Lung (tissue), 11 donors: ENCODE measurements at regions not wholly inside any gene's neighbourhood (a gene's known extent, or its start where the extent isn't known, plus 50 kb on each side); places are given as distances from the start of the nearest gene placed in this dataset.

Experiments
- ATAC-seq: fragments of 200-7000 bp; cut with Tn5 transposase; one replicate; pipeline ENCODE4 v1.9.1; 2020; ENCODE audit warnings: moderate number of reproducible peaks; ENCODE audit not compliant: insufficient read depth, low FRiP score
- DNase-seq, 3 donors: peaks; one replicate each; pipeline ENCODE4 v3.0.0-alpha.2; 2013 to 2017
- H3K27ac ChIP-seq, 2 donors: one replicate each; pipeline ENCODE4 v1.5.1; 2013; ENCODE audit warnings: mild to moderate bottlenecking in 2 of 2, moderate library complexity in 2 of 2, control low read depth in 1 of 2, inconsistent platforms in 1 of 2, low read depth in 1 of 2, low read length in 1 of 2
- H3K27me3 ChIP-seq, 3 donors: one replicate each; pipeline ENCODE4 v1.5.1; 2013; ENCODE audit warnings: low read length in 2 of 3; ENCODE audit not compliant: control insufficient read depth in 3 of 3, insufficient read depth in 3 of 3
- H3K36me3 ChIP-seq, 4 donors: one replicate each; pipeline ENCODE4 v1.5.1; 2013; ENCODE audit warnings: low read length in 4 of 4, mild to moderate bottlenecking in 1 of 4, moderate library complexity in 1 of 4; ENCODE audit not compliant: control insufficient read depth in 4 of 4, insufficient read depth in 4 of 4
- H3K4me1 ChIP-seq, 5 donors: one replicate each; pipeline ENCODE4 v1.5.1; 2013; ENCODE audit warnings: low read length in 5 of 5, mild to moderate bottlenecking in 2 of 5, moderate library complexity in 1 of 5; ENCODE audit not compliant: control insufficient read depth in 5 of 5, insufficient read depth in 5 of 5
- H3K4me3 ChIP-seq: one replicate; pipeline ENCODE4 v1.5.1; 2013; ENCODE audit warnings: mild to moderate bottlenecking, control low read depth, moderate library complexity
- H3K9ac ChIP-seq, 2 donors: one replicate each; pipeline ENCODE4 v1.5.1; 2013; ENCODE audit warnings: low read length in 2 of 2, control low read depth in 1 of 2; ENCODE audit not compliant: insufficient read depth in 1 of 2
- H3K9me3 ChIP-seq, 4 donors: one replicate each; pipeline ENCODE4 v1.5.1; 2013; ENCODE audit warnings: low read length in 3 of 4, mild to moderate bottlenecking in 1 of 4, moderate library complexity in 1 of 4; ENCODE audit not compliant: control insufficient read depth in 4 of 4, insufficient read depth in 3 of 4
- WGBS, 2 donors: extraction: QIAGEN DNeasy Blood & Tissue Kit; methylation state at CpG; one replicate each; pipeline ENCODE4 v1.1.7; 2013; 5-methylcytosine and 5-hydroxymethylcytosine counted together
- TF ChIP-seq, protein P1 (sequence below): IDR thresholded peaks from 2 replicates; pipeline ENCODE4 v1.5.1; 2012; ENCODE audit warnings: mild to moderate bottlenecking; ENCODE audit errors: control extremely low read depth, extremely low read depth
- donor health status: control.
- donor health status: control.
- donor health status: Bipolar disorder and iron deficiency.
- donor health status: healthy.
- donor health status: DM: yes; HTN: yes; CAD: no.

DNA sequence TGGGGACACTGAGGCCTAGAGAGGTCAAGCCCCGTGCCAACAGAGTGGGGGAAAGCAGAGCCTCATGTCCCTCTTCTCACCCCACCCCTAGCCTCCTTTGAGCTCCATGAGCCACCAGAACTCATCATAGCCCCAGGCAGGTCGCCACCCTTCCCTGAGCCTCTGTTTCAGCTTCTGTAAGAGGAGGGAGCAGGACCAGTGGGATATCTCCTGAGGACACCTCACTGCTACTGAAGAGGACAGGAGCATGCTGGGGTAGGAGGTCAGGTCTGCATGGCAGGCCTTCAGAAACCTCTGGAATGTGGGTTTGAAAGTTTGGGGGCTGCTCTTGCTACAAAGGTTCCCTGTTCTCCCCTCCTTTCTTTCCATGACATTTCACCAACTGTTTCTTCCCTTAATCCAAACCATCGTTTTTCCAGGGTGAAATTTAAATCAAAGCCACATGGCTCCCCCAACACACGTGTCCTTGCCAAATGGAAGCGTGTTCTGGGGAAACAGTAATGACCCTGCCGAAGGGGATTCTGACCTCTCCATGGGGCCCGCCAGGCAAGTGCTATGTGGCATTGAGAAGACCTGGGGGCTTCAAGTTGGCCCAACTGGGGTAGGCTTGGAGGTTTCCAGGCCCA is 88.1 kb upstream of the RUNX3 start:
- no peak overlapping the region for H3K9ac ChIP-seq
- 76 to 81% methylated on average over 7 of the region's 7 CpGs for WGBS, 2 donors
- TF ChIP-seq, protein P1, sequence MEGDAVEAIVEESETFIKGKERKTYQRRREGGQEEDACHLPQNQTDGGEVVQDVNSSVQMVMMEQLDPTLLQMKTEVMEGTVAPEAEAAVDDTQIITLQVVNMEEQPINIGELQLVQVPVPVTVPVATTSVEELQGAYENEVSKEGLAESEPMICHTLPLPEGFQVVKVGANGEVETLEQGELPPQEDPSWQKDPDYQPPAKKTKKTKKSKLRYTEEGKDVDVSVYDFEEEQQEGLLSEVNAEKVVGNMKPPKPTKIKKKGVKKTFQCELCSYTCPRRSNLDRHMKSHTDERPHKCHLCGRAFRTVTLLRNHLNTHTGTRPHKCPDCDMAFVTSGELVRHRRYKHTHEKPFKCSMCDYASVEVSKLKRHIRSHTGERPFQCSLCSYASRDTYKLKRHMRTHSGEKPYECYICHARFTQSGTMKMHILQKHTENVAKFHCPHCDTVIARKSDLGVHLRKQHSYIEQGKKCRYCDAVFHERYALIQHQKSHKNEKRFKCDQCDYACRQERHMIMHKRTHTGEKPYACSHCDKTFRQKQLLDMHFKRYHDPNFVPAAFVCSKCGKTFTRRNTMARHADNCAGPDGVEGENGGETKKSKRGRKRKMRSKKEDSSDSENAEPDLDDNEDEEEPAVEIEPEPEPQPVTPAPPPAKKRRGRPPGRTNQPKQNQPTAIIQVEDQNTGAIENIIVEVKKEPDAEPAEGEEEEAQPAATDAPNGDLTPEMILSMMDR = no peak
- H3K36me3 ChIP-seq = no peaks in the 10 kb centered on the region
- no peak overlapping the region for H3K4me3 ChIP-seq
- H3K9me3 ChIP-seq = no peaks in the 10 kb centered on the region
- H3K27ac ChIP-seq = no peak overlapping the region
- DNase-seq (no peak), ATAC-seq (no peak)
- no peaks in the 10 kb centered on the region for H3K27me3 ChIP-seq
- H3K4me1 ChIP-seq = peaks cover 0 to 7% (median 2%) of the 10 kb centered on the region in 5 donors

- ATAC-seq = no peak
- Histone ChIP-seq H3K36me3 (no peaks in the 10 kb centered on the region), H3K27ac (no peak overlapping the region), H3K9me3 (no peaks in the 10 kb centered on the region), H3K4me3 (no peak overlapping the region), H3K9ac (no peak overlapping the region), H3K4me1 (peaks cover 0 to 6% (median 2%) of the 10 kb centered on the region in 5 donors), H3K27me3 (no peaks in the 10 kb centered on the region)
- TF ChIP-seq, protein P1 = no peak
- no peak for DNase-seq
- WGBS, 2 donors = 69 to 91% methylated on average over 11 of the region's 11 CpGs
Measured at GRCh38 chr1:25017436-25018109, 87.5 kb upstream of the RUNX3 start.

GRCh38 chr1:25012966-25013962 is 83.2 kb upstream of the RUNX3 start:
- H3K4me3 ChIP-seq = no peak overlapping the region
- H3K9ac ChIP-seq = no peak overlapping the region
- TF ChIP-seq, protein P1 = no peak
- no peaks in the 10 kb centered on the region for H3K36me3 ChIP-seq
- WGBS, 2 donors = 83 to 89% methylated on average over 17 of the region's 17 CpGs
- no peaks in the 10 kb centered on the region for H3K4me1 ChIP-seq
- H3K9me3 ChIP-seq = no peaks in the 10 kb centered on the region
- H3K27me3 ChIP-seq = no peaks in the 10 kb centered on the region
- no peak for DNase-seq
- no peak overlapping the region for H3K27ac ChIP-seq
- ATAC-seq = no peak
